GM21390 (cell line): ENCODE measurements at regions not wholly inside any gene's neighbourhood (a gene's known extent, or its start where the extent isn't known, plus 50 kb on each side); places are given as distances from the start of the nearest gene placed in this dataset.
"Not testable (repeated sequence)": the region's sequence is repeated elsewhere in the genome, so short reads cannot be mapped to it uniquely, and the experiment has no call there.

Source experiments
- ATAC-seq: cut with Tn5 transposase; IDR thresholded peaks from one replicate; pipeline ENCODE4 v1.9.1; 2021; ENCODE audit not compliant: unreplicated experiment

DNA sequence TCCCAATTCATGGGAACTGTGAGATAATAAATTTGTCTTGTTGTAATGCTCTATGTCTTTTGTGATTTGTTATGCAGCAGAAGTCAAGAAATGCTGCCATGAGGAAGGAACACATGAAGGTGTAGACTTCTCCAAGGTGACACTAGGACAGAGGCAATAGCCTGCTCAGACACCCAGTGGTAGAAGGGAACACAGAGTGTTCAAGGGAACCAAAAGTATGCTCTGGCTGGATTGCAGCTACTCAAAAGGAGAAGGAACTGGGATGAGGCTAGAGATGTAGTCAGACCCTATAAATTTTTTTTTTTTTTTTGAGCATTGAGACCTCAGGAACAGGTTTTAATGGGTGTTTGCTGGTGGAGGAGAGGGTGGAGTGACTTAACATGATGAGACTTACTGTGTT is 232.5 kb downstream of the PARP8 start:
- ATAC-seq: no peak

DNA sequence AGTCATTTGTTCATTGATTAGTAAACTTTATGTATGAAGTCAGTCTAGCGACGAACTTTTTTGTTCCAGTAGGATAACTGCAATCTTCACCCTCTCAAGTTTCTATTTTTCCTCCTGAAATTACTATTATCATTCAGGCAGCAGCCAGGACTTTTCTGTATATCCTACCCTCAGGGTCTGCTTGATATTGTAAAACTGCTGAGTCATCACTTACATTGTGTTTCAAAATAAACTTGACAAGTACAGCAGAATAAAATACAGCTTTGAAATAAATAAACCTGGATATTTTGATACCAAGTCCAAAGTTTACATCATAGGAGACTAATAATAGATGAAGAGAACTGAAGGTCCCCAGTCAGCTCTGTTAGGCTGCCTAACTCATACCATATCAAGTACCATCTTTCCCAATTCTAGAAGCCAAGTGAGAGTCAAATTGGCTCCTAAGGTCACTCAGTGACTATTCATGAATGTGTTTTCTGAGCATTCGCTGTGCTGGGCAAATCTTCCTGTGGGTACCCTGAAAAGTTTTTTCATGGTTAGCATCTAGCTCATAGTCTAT is 234.6 kb downstream of the PARP8 start:
- no peak for ATAC-seq

GRCh38 chr5:50903651-50904050 is 237.2 kb downstream of the PARP8 start:
- no peak for ATAC-seq

DNA sequence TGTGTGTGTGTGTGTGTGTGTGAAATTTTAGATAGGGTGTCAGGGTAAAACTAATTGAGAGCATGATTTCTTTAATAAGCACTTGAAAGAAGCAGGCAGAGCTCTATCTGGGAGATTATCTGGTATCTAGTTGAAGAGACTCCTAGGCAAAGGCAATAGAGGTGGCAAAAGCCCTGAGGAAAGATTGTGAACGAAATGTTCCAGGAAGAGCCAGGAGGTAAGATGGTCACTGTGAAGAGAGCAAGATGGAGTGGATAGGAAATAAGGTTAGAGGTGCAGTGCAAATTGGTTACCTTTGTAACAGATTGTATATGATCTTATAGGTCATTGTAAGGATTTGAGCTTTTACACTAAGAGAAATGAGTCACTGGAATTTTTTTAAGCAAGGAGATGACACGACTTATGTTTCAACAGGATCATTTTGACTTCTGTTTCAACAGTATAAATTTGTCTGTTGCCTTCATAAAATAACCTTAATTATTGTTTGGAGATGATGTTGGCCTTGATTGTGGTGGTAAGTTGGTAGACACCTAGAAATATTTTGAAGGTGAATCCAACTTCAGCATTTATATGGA is 239.6 kb downstream of the PARP8 start:
- no peak for ATAC-seq

DNA sequence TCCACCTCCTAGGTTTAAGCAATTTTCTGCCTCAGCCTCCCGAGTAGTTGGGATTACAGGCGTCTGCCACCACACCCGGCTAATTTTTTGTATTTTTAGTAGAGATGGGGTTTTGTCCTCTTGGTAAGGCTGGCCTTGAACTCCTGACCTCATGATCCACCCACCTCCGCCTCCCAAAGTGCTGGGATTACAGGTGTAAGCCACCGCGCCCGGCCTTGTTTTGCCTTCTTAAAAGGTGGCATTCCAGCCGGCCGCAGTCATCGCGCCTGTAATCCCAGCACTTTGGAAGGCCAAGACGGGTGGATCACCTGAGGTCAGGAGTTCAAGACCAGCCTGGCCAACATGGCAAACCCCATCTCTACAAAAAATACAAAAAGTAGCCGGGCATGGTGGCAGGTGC is 253.7 kb downstream of the PARP8 start:
- ATAC-seq: not testable (repeated sequence)

- no peak for ATAC-seq
Measured at GRCh38 chr5:50921366-50922133, 255.1 kb downstream of the PARP8 start.

GRCh38 chr5:50922134-50922941 is 255.9 kb downstream of the PARP8 start:
- ATAC-seq: peak; percentile 73

- no peak for ATAC-seq
Measured at GRCh38 chr5:50922942-50923767, 256.7 kb downstream of the PARP8 start.

GRCh38 chr5:50923768-50924494 is 257.5 kb downstream of the PARP8 start:
- ATAC-seq: no peak

DNA sequence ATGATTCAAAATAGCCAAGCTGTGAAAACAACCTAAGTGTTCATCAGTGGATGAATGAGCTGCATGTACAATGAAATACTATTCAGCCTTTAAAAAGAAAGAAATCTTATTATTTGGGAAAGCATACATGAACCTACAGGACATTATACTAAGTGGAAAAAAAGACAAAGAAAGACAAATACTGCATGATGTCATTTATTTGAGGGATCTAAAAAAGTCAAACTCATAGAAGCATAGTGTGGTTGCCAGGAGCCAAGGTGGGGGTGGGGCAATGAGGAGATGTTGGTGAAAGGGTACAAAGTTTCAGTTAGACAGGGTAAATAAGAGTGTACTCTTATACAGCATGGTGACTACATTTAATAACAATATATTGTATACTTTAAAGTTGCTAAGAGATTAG is 261.5 kb downstream of the PARP8 start:
- no peak for ATAC-seq

GRCh38 chr5:50929174-50929573 is 262.7 kb downstream of the PARP8 start:
- ATAC-seq: no peak

DNA sequence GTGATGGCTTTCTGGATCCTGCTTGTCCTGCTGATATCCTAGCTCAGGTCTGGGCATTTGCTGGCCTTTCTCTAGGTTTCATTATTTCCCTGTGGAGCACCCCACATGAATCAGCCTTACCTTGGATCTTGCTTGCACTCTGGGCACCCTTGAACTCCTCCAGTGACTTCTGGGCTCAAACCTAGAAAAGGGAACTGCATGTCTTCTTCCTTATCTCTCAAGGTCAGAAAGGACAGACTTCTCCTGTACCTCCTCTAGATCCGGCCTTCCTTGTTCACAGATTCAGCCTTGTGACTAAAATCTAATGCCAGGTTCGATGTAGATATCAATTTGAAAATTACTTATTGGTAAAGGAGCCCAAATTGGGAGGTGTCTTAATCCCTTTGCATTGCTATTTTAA is 267.9 kb downstream of the PARP8 start:
- no peak for ATAC-seq

DNA sequence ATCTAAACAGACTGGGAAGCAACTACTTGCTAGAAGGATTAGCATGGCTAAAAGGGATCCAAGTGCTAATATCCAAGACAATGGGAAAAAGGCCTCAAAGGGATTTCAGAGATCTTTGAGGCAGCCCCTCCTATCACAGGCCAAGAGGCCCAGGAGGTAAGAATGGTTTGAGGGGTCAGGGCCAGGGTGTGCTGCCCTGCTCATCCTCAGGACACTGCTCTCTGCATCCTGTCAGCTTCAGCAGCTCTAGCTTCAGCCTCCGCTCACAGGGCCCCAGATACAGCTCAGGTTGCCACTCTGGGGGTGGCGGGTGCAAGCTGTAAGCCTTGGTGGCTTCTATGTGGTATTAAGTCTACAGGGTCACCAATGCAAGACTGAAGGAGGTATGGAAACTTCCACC is 278.7 kb downstream of the PARP8 start:
- no peak for ATAC-seq

DNA sequence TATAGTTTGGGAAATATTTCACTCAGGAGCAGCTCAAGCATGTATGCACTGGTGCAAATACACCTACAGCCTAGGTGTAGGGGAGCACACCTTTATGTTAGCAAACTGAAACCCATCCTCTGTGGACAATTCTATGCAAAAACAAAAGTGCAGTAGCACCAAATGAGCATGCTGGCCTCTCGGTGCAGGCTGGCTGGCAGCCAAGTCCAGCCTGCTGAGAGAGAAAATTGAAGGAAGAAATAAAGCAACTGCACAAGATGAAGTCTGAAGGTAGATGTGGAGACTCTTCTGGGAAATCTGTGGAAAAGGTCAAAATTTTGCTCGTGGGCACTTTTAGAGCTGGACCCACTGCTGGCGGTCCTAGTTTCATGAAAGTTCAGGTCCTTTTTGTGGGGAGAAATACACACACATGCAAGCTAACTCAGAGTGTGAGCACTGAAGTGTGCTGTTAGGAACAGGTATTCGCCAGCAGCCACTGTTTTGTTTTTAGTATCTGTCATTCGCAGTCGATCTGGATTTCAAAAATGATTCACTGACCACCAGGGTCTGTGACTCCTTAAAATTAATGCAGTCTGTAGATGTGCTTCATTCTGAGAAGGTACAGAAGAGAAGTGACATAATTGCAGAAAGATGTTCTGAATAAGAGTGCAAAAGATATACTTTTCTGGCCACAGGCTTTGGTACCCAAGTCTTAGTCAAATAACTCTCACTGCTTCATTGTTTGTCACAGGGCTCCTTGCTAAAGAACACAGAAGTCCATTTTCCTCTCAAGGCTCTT is 281.7 kb downstream of the PARP8 start:
- ATAC-seq: no peak

- ATAC-seq: no peak
Measured at GRCh38 chr5:50953290-50953689, 286.9 kb downstream of the PARP8 start.

DNA sequence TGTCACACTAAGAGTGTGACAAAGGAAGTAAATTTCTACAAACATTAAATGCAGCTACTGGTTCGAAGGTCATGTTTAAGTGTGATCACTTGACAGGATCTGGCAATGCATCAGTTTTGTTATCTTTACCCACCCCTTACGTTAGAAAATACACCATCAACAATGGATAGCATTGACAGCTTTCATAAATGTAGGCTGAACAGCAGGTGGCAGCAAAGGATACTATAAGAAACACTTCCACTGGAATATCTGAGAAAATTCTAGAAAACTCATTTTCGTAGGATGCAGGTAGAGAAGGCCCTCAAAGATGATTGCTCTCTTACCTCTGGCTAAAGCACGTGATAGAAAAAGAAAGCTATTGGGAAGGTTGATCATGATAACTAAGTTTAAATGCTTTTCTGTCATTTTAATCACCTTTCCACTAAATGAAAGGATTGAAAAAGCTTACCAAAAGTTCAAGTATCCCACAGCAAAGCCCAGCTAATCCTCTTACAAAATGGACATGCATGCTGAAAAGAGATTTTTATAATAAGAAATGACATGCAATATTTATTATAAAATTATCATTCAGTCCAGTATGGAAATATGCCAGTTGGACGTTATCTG is 292.5 kb downstream of the PARP8 start:
- no peak for ATAC-seq

GRCh38 chr5:50962934-50963872 is 296.8 kb downstream of the PARP8 start:
- peak; percentile 82 for ATAC-seq
